ENCODE measurements at regions not wholly inside any gene's neighbourhood (a gene's known extent, or its start where the extent isn't known, plus 50 kb on each side); places are given as distances from the start of the nearest gene placed in this dataset.

- TF ChIP-seq CTCF (IDR thresholded peaks at IDR 0.05): no peak
- TF ChIP-seq POLR2A (IDR thresholded peaks at IDR 0.05): no peak
Measured at GRCh38 chr17:72351365-72351764, 230.5 kb downstream of the SOX9 start.

All from heart left ventricle (tissue), 13 donors.